ENCODE measurements at regions not wholly inside any gene's neighbourhood (a gene's known extent, or its start where the extent isn't known, plus 50 kb on each side); places are given as distances from the start of the nearest gene placed in this dataset.

- no peak for DNase-seq (ENCODE audit: low spot score)
Measured at GRCh38 chr3:117304681-117305080, 595.1 kb downstream of the TUSC7 start.

DNA sequence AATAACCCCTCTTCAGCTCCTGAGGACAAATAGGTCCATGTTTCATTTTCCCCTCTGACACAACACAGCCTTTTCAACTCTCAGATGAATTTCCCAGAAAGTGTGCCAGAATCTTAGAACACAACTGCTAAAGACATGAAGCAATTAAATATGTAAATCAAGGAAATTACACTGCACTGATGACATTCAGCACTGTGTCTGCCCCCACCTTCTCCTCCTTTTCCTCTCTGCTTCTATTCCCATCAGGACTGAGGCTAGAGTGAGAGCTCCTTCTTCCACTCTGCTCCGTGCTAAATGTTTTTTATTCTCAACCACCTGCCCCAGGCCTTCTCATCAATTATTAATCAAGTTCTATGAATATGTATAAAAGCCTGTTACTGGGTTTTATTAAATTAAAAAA is 596.1 kb downstream of the TUSC7 start:
- DNase-seq (ENCODE audit: low spot score): no peak

- DNase-seq (ENCODE audit: low spot score): no peak
Measured at GRCh38 chr3:117306299-117306698, 596.7 kb downstream of the TUSC7 start.

DNA sequence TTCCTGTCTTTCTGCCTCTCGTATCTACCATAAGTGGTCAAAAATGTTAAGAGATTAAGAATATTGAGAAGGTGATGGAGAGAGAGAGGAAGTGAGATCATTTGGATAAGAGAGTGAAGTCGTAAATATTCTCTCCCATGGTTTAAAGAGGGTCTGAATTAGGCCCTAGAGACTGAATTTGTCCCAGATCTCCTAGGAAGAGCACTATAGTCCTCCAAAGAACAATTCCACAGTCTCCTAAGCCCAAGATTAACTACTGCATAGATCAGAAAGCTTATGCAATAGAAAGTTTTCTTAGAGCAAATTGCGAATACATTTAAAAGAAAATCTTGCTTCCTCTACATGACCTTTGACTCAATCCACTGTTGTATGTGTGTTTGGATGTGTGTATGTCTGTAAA is 598.8 kb downstream of the TUSC7 start:
- no peak for DNase-seq (ENCODE audit: low spot score)

- DNase-seq (ENCODE audit: low spot score): no peak
Measured at GRCh38 chr3:117308756-117309155, 599.2 kb downstream of the TUSC7 start.

- no peak for DNase-seq (ENCODE audit: low spot score)
Measured at GRCh38 chr3:117310536-117310935, 601.0 kb downstream of the TUSC7 start.

GRCh38 chr3:117314441-117315150 is 605.0 kb downstream of the TUSC7 start:
- DNase-seq (ENCODE audit: low spot score): no peak

DNA sequence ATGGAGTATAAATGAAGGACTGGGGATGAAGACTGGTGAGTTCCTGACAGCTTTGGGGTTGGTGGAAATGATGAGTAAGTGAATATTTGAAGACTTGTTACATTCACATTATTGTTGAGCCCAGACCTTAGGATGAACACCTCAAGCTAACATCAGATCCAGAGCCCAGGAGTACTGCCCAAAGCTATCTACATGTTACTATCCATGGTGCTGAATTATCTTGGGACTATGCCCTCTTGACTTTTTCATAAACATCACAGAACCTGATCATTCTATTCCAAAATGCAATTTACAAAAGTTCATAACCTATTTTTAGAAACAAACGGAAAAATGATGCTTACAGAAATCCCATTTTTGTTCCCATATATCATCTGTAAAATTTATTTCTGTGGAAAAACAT is 613.3 kb downstream of the TUSC7 start:
- DNase-seq (ENCODE audit: low spot score): peak; percentile 17

DNA sequence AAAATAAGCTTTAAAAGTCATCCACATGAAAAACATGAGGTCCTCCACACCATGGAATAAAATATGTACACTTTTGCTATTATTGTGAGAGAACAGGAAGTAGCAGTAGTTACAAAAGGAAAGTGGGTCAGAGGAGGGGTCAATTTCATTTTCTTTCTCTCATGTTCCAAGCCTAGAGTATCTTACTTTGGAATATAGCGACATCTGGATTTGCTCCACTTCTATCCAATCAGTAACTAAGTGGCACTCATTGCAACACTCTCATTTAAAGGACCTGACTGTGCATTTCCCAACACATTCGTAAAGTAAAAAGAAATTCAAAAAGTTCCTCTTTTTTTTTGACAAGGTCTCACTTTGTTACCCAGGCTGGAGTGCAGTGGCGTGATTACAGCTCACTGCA is 637.3 kb downstream of the TUSC7 start:
- no peak for DNase-seq (ENCODE audit: low spot score)

DNA sequence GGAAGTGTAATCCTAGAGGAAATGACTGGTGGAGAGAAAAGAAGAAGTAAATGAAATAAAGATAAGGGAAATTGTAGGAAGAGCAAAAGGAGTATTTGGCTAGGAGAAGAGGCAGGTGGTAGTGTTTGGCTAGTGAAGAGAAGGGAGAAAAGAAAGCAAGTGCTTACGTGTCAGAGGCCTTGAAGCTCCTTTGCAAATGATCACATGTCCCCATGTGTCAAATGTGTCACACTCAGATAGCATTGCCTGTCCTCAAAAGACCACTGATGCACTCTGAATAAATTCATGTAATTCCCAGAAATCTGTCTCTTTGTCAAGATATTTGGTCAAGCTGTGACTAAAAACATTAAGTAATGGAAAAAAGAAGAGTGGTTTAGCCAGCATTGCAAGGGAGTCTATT is 639.3 kb downstream of the TUSC7 start:
- DNase-seq (ENCODE audit: low spot score): no peak

DNA sequence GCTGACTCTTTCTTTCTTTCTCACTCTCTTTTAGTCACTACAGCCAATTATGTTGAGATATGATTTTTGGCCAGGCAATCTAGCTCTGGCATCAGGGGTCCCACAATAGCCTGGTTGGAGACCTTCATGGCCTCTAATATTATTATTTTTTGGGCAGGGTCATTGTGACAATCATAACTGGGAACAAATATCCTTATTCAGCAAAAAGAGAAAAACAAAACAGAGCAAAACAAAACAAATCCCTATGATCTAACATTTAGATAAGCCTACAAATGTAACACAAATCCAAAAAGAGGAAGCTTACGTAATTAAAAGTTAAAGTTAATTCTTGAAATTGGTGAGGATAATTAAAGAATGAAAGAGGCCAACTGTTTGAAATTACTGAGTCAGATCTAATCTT is 640.0 kb downstream of the TUSC7 start:
- no peak for DNase-seq (ENCODE audit: low spot score)

DNA sequence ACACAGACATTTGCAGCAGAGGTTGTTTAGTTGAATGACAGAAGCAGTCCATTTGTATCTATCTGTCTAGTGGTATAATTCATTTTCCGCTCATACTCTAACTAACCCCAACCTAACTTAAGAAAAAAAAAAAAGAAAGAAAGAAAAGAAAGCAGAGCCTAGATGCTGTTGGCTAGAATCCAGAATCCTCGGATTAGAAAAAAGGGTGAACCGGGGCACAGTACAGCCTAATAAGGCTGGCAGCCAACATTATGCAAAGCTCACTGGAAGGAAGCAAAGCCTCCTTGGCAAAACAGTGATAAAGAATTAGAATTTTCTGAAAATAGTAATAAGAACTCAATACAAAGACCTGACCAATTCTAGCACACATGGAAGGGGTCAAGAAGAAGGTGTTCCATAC is 640.8 kb downstream of the TUSC7 start:
- no peak for DNase-seq (ENCODE audit: low spot score)

GRCh38 chr3:117355566-117355965 is 646.0 kb downstream of the TUSC7 start:
- peak; percentile 33 for DNase-seq (ENCODE audit: low spot score)

GRCh38 chr3:117356091-117356705 is 646.6 kb downstream of the TUSC7 start:
- DNase-seq (ENCODE audit: low spot score): no peak

DNA sequence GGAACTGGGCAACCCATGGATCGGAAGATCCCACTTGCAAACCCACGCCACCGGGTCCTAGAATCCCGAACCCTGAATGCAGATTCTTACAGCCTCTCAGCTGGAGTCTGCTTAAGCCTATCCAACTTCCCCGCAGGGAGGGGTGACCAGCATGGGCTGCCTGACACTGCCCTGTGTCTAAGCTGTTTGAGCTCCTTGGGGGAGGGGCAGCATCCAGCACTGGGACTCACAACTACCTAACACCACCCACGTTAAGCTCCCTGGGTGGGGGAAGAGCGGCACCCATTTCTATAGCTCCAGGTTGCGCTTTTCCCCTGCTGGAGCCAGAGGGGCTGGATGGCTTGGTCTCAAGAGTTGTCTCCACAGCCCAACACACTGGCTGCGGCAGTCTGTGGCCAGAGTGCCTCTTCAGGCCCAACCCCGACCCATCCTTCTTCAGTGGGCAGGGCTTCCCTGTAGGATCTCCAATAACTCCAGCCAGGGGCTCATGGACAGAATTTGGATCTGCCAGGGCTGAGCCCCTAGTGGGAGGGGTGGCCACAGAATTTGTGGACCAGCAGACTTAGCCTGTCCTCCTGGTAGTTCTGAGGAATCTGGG is 649.2 kb downstream of the TUSC7 start:
- DNase-seq (ENCODE audit: low spot score): no peak

DNA sequence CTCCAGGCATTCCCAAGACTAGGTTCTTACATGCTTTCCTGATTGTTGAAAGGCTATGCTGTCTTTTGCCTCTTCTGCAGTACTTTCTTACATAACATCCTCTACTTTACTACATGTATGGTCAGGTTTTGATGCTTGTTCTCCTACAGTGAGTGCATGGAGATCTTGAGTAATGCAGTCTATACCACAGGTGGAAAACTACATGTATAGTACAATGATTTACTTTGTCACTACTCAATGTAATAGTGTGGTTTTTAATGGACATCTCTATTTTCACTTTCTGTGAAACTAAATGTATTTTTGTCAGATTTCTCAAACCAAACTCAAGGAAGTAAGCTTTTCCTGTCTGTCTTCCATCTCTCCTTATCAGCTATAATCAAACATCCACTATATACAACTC is 657.0 kb downstream of the TUSC7 start:
- no peak for DNase-seq (ENCODE audit: low spot score)

GRCh38 chr3:117367861-117368260 is 658.3 kb downstream of the TUSC7 start:
- no peak for DNase-seq (ENCODE audit: low spot score)

- DNase-seq (ENCODE audit: low spot score): no peak
Measured at GRCh38 chr3:117380631-117381030, 671.1 kb downstream of the TUSC7 start.

GRCh38 chr3:117393119-117393518 is 683.5 kb downstream of the TUSC7 start:
- DNase-seq (ENCODE audit: low spot score): no peak

GRCh38 chr3:117398141-117398899 is 688.7 kb downstream of the TUSC7 start:
- DNase-seq (ENCODE audit: low spot score): no peak

DNA sequence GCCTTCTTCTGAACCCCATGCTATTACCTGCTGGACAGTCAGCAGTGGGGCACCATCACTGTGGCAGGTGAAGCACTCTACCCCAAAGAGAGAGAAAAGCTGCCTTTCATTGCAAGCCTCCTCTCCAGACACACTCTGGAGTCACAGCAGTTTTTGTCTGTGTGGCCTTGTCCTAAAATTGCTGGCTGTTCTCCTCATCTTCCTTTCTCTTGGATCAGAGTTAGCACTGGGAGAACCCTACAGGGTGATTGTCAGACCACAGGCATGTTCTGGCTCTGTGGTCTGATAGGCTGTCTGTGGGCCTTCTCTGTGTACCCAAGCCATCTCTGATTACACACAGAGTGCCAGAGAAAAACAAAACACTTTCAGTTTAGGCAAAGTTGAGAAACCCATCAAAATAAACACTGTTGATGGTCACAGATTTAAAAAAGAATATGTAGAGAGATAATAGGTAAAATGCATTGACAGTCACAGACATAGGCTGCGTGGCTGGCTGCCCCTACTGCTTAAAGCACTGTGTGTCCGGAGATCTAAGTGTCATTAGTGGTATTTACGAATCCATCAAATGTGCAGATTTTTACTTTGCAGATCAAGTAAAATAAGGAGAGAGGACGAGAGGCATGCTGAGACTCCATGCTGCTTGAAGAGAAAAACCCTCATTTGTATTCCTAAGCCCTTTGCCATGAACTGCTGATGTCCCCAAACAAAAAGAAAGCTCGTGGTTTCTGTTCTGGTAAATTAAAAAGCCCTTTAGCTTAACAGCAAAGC is 689.9 kb downstream of the TUSC7 start:
- DNase-seq (ENCODE audit: low spot score): peak; percentile 66

DNA sequence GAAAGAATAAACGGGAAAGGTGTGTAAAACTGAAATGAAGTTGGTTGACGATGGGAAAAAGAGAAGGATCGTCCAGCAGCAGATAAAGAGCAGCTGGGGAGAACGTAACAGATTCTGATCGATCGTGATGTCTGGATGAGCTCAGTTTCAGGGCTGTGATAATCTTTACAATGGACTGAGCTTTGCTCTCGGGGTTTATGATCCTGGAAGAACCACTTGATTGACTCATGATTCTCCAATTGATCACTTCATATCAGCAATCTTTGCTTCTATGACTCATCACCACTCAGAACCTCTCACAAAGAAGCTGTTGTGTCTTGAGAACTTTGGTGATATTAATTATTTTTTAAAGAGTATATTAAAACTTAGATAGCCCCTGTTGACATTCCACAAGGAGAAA is 690.7 kb downstream of the TUSC7 start:
- no peak for DNase-seq (ENCODE audit: low spot score)

All from AG20443 (cell line).